Activated CD4-positive, alpha-beta T cell treated with anti-CD3 and anti-CD28 coated beads, Interleukin-2, amount 50 U/mL, for 16 hours (primary cell): ENCODE measurements at regions not wholly inside any gene's neighbourhood (a gene's known extent, or its start where the extent isn't known, plus 50 kb on each side); places are given as distances from the start of the nearest gene placed in this dataset.
A peak's percentile ranks its signal among the peaks of the same experiment; 100 is the strongest.

ENCODE experiments used
- DNase-seq: peaks from one replicate; pipeline ENCODE4 v3.0.0-alpha.2; 2020

GRCh38 chr2:18752667-18753422 is 163.5 kb upstream of the NT5C1B start:
- DNase-seq, result no peak

GRCh38 chr2:18752022-18752493 is 162.7 kb upstream of the NT5C1B start:
- DNase-seq, result no peak

GRCh38 chr2:18750672-18751554 is 161.5 kb upstream of the NT5C1B start:
- no peak for DNase-seq

- peak; percentile 38 for DNase-seq
Observed at GRCh38 chr2:18749912-18750526, 160.7 kb upstream of the NT5C1B start.

- DNase-seq, result no peak
Observed at GRCh38 chr2:18745431-18746272, 156.3 kb upstream of the NT5C1B start.

- DNase-seq, result no peak
Observed at GRCh38 chr2:18741895-18742732, 152.7 kb upstream of the NT5C1B start.

GRCh38 chr2:18741191-18741590 is 151.8 kb upstream of the NT5C1B start:
- no peak for DNase-seq

- no peak for DNase-seq
Observed at GRCh38 chr2:18740474-18740881, 151.1 kb upstream of the NT5C1B start.

- DNase-seq, result no peak
Observed at GRCh38 chr2:18731666-18732065, 142.3 kb upstream of the NT5C1B start.

GRCh38 chr2:18724371-18725145 is 135.2 kb upstream of the NT5C1B start:
- DNase-seq, result no peak

- no peak for DNase-seq
Observed at GRCh38 chr2:18723219-18723618, 133.8 kb upstream of the NT5C1B start.

DNA sequence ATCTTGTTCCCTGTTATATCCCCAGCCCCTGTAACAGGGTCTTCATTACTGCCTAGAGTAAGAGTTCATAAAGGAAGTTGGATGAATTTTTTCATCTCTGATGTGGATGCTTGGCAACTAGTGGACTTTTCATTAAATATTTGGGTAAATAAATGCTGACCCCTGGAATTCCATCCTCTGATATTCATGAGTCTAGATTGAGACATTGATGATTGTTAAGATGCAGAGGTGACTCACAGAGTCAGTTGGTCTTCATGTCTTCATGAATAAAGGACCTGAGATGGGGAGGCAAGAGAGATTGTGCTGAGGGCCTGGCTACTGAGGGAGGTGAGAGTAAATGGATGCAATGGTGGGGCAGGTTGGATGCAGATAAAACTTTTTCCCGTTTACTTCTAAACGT is 132.7 kb upstream of the NT5C1B start:
- DNase-seq, result no peak

GRCh38 chr2:18721038-18721922 is 131.9 kb upstream of the NT5C1B start:
- DNase-seq, result no peak

DNA sequence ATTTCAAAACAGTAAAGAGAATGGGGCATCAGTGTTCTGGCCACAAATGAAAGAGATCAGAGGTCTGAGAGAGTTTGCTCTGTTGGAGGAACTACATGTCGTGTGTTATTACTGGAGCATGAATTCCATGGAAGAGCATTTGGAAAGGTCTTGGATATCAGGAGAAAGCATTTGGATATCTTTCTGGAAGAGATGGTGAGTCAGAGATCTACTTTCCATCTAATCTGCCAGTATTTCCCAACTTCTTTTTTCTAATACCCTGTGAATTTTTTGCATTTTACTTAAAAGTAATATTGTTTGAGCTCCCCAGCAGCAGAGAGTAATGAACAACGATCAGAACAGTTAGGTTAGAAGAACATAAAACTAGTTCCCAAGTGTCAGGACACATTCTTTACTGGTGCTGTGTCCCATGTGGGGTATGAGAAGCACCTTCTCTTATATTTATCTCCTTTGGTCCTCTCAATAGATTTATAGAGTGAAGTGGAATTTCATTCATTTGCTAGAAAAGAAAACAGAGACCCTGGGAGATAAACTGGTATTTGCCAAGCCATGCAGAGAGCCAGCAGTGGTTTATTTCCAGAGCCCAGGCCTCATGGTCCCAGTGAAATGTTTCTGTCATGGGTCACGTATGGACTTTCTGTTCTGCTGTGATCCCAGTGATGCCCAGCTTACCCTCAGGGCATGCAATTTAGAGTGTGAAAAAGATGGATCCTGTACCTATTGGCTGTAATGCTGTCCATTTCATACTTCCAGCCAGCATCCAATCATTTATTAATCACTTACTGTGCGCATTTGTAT is 130.8 kb upstream of the NT5C1B start:
- DNase-seq, result no peak

DNA sequence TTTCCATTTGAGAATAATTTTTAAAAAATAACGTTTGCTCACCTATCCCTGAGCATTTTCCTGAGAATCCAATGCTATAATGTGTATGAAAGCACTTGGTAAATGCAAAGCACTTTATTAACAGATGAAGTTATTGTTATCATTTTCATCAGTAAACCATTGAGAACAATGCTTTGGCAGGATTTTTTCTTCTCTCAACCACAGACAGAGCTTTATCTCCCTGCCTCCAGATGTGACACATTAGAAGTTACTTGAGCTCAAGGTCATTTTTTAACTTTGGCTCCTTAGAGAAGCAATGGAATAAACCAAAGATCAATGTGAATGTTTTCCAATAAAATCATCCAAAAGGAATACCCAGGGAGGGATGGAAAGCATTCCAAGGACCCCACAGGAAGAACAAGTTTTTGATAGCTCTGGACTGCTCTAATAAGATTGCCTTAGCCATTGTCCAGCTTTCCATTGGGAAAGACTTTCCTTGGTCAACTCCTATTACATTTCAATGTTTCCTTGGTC is 118.9 kb upstream of the NT5C1B start:
- no peak for DNase-seq

DNA sequence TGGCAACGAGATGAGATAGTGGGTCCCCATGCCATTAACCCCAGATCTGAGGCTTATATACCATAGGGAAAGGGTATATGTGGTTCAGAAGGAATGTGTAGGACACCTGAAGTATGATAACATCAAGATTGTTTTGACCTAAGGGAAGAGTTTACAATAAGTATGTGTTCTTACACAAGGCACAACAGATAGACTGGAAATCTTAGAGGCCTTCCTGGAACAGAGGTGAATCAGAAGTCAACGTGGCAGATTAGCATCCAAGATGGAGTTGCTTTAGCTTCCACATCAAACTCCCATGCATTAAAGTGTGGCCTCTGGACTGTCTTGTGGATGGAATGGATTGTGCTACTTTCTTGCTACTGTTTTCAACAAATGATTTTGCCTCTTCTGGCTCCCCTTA is 116.6 kb upstream of the NT5C1B start:
- no peak for DNase-seq

DNA sequence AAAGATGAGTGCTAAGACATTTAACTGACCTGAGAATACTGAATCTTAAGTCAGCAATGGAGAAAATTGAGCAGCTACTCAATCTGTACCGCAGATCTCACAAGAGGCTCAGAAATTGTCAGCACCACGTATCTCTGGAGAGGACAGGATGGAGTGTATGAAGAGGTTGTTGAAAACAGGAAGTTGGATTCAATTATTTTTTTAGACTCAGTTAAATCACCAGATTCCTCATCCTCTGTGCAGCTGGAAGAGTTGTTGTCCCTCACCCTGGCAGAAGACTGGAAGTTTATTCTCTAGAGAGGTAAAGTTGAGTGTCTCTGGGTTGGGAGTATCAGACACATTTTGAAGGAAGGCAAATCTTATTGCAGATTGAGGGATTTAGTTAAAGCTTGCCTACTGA is 114.9 kb upstream of the NT5C1B start:
- no peak for DNase-seq

DNA sequence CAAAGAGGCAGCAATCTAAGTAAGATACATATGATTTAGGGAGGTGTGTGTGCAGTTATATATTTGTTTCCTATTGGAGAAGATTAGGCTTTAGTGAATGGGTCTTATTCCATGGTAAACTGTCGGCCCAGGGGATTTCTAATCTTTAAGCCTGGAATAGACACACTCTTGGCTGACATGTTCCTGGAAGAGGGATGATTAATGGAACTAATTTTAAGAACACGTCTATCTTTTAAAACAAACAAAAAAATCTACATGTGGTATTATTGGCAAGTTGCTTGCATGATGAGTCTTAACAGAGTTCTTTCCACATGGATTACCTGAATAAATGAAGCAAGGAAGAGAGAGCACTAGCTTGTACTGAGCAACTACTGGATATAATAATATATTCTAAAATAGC is 114.2 kb upstream of the NT5C1B start:
- DNase-seq, result no peak

- no peak for DNase-seq
Observed at GRCh38 chr2:18701981-18702380, 112.6 kb upstream of the NT5C1B start.
